ENCODE measurements at regions not wholly inside any gene's neighbourhood (a gene's known extent, or its start where the extent isn't known, plus 50 kb on each side); places are given as distances from the start of the nearest gene placed in this dataset.
A peak's percentile ranks its signal among the peaks of the same experiment; 100 is the strongest.

- ChIA-PET CTCF (no interaction called here), POLR2A (no interaction called here)
- Histone ChIP-seq H3K9me3 (ENCODE audit: control insufficient read depth, insufficient read depth, low read depth, low read length) (no peaks in the 10 kb centered on the region), H3K4me3 (ENCODE audit: low read depth in 2 of 2, low read length in 2 of 2) (no peak overlapping the region), H3K36me3 (ENCODE audit: control insufficient read depth, insufficient read depth, low read length) (no peaks in the 10 kb centered on the region), H3K27ac (ENCODE audit: low read length) (no peak overlapping the region), H3K4me1 (ENCODE audit: control insufficient read depth, insufficient read depth, low read length) (no peaks in the 10 kb centered on the region), H3K27me3 (ENCODE audit: control insufficient read depth, insufficient read depth, low read length) (peaks cover 28% of the 10 kb centered on the region)
- no peak for ATAC-seq
- in situ Hi-C loops (cut with HindIII; ENCODE audit: low pct_unique_long_range_greater_than_20kb, low sequenced_read_pairs) = no loop called here
- TF ChIP-seq POLR2AphosphoS5 (IDR thresholded peaks at IDR 0.05; ENCODE audit: low read depth, low read length) = no peak
- TF ChIP-seq CTCF (IDR thresholded peaks at IDR 0.05) = no peak
- TF ChIP-seq SIN3A (IDR thresholded peaks at IDR 0.05; ENCODE audit: borderline replicate concordance, insufficient read depth, low read depth, low read length) = no peak
- no peak for TF ChIP-seq TCF7L2 (IDR thresholded peaks at IDR 0.05; ENCODE audit: low read depth, low read length)
- TF ChIP-seq REST (IDR thresholded peaks at IDR 0.05; ENCODE audit: insufficient read depth in 1 of 2, low read depth in 2 of 2, low read length in 1 of 2) = no peak
- no peak for DNase-seq (ENCODE audit: low read depth, low spot score)
- intact Hi-C loops (cut with micrococcal nuclease; ENCODE audit: unreplicated experiment) = no loop called here
- BruUV-seq (replicated peaks) = no TSS peak
These were observed 125.9 kb upstream of the SATB2 start for GRCh38 chr2:199583676-199584075.

GRCh38 chr2:199581935-199582360, 124.2 kb upstream of the SATB2 start:
- ChIA-PET CTCF (interaction anchor here (0.6 to 0.7 kb wide), 2 partner anchors 16 to 94 kb away, joined by 3 to 8 read pairs; no protein-coding TSS in a partner anchor), POLR2A (interaction anchor here (0.6 kb wide), 1 partner anchor 178 kb away, joined by 8 read pairs; no protein-coding TSS in a partner anchor)
- no peak overlapping the region for H3K27ac ChIP-seq (ENCODE audit: low read length)
- ATAC-seq (no peak), DNase-seq (ENCODE audit: low read depth, low spot score) (no peak)
- BruUV-seq (replicated peaks) = no TSS peak
- no peaks in the 10 kb centered on the region for H3K9me3 ChIP-seq (ENCODE audit: control insufficient read depth, insufficient read depth, low read depth, low read length)
- intact Hi-C loops (cut with micrococcal nuclease; ENCODE audit: unreplicated experiment) = no loop called here
- no peaks in the 10 kb centered on the region for H3K36me3 ChIP-seq (ENCODE audit: control insufficient read depth, insufficient read depth, low read length)
- H3K4me1 ChIP-seq (ENCODE audit: control insufficient read depth, insufficient read depth, low read length) = no peaks in the 10 kb centered on the region
- in situ Hi-C loops (cut with HindIII; ENCODE audit: low pct_unique_long_range_greater_than_20kb, low sequenced_read_pairs) = no loop called here
- no peak for TF ChIP-seq SIN3A (IDR thresholded peaks at IDR 0.05; ENCODE audit: borderline replicate concordance, insufficient read depth, low read depth, low read length)
- TF ChIP-seq REST (IDR thresholded peaks at IDR 0.05; ENCODE audit: insufficient read depth in 1 of 2, low read depth in 2 of 2, low read length in 1 of 2) = no peak
- TF ChIP-seq CTCF (IDR thresholded peaks at IDR 0.05) = no peak
- TF ChIP-seq TCF7L2 (IDR thresholded peaks at IDR 0.05; ENCODE audit: low read depth, low read length) = no peak
- TF ChIP-seq POLR2AphosphoS5 (IDR thresholded peaks at IDR 0.05; ENCODE audit: low read depth, low read length) = no peak
- peaks cover 18% of the 10 kb centered on the region for H3K27me3 ChIP-seq (ENCODE audit: control insufficient read depth, insufficient read depth, low read length)
- H3K4me3 ChIP-seq (ENCODE audit: low read depth in 2 of 2, low read length in 2 of 2) = 0 out of 4 replicates have a peak overlapping the region, but pooled peaks of 1 of the 2 experiments have one; percentile 7
